ENCODE measurements at regions not wholly inside any gene's neighbourhood (a gene's known extent, or its start where the extent isn't known, plus 50 kb on each side); places are given as distances from the start of the nearest gene placed in this dataset.

DNA sequence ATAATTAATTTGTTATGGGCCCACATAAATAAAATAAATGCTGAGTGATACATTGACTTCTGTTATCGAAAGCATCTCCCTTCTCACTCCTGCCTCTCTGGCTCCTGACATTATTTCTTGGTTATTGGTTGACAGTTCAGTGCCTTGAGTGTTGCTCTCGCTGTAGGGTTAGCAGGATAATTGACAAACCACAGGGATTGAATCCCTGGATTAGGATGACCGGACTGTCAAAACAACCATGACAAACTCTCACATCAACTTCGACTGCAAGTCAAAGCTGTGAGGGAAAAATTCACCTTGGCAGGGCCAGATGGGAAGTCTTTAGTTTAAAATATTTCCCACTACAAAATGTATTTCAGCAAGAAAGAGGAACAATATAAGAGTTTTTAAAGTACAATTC lies 245.4 kb upstream of the TFAP2D start:
- Histone ChIP-seq H3K9me3 (ENCODE audit: low read depth, low read length) (peaks cover 5% of the 10 kb centered on the region), H3K4me2 (ENCODE audit: insufficient read depth, low read length) (no peak overlapping the region), H3K79me2 (ENCODE audit: insufficient read depth, low read length) (no peaks in the 10 kb centered on the region), H3K4me1 (ENCODE audit: insufficient read depth, low read length) (no peaks in the 10 kb centered on the region), H3K36me3 (ENCODE audit: insufficient read depth, low read length) (no peaks in the 10 kb centered on the region), H4K20me1 (ENCODE audit: insufficient read depth, low read length) (no peaks in the 10 kb centered on the region), H3K4me3 (ENCODE audit: insufficient read depth, low read length) (no peak overlapping the region), H3K27me3 (ENCODE audit: insufficient read depth, low read length) (no peaks in the 10 kb centered on the region), H2AFZ (ENCODE audit: low read length) (no peak overlapping the region), H3K27ac (ENCODE audit: low read depth, low read length) (no peak overlapping the region)
- TF ChIP-seq, protein P1, sequence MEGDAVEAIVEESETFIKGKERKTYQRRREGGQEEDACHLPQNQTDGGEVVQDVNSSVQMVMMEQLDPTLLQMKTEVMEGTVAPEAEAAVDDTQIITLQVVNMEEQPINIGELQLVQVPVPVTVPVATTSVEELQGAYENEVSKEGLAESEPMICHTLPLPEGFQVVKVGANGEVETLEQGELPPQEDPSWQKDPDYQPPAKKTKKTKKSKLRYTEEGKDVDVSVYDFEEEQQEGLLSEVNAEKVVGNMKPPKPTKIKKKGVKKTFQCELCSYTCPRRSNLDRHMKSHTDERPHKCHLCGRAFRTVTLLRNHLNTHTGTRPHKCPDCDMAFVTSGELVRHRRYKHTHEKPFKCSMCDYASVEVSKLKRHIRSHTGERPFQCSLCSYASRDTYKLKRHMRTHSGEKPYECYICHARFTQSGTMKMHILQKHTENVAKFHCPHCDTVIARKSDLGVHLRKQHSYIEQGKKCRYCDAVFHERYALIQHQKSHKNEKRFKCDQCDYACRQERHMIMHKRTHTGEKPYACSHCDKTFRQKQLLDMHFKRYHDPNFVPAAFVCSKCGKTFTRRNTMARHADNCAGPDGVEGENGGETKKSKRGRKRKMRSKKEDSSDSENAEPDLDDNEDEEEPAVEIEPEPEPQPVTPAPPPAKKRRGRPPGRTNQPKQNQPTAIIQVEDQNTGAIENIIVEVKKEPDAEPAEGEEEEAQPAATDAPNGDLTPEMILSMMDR (IDR thresholded peaks at IDR 0.05; ENCODE audit: extremely low read depth, low read depth, low read length) = no peak
- no peak for DNase-seq (ENCODE audit: insufficient read length, low spot score, missing footprints)

DNA sequence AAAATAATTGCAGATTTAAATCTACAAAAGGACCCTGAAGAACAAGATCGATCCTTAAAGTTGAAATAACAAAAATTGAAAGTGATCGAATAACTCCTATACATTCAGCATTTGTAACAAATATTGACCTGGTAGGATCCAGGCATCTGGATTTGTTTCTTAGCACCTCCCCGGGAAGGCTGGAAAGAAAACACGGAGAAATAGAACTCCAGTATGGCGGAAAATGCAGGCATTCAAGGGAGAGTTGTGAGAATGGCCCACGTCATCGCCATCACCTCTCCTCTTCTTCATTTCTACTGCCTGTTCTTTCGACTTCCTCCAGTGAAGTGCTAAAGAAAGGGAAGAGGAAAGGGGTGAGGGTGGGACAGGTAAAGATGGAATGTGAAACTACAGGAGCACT lies 242.3 kb upstream of the TFAP2D start:
- TF ChIP-seq, protein P1 (IDR thresholded peaks at IDR 0.05; ENCODE audit: extremely low read depth, low read depth, low read length) = no peak
- Histone ChIP-seq H3K4me3 (ENCODE audit: insufficient read depth, low read length) (no peak overlapping the region), H3K9me3 (ENCODE audit: low read depth, low read length) (peaks cover 5% of the 10 kb centered on the region), H3K27me3 (ENCODE audit: insufficient read depth, low read length) (no peaks in the 10 kb centered on the region), H3K36me3 (ENCODE audit: insufficient read depth, low read length) (no peaks in the 10 kb centered on the region), H3K4me2 (ENCODE audit: insufficient read depth, low read length) (no peak overlapping the region), H3K4me1 (ENCODE audit: insufficient read depth, low read length) (no peaks in the 10 kb centered on the region), H3K27ac (ENCODE audit: low read depth, low read length) (no peak overlapping the region), H2AFZ (ENCODE audit: low read length) (no peak overlapping the region), H4K20me1 (ENCODE audit: insufficient read depth, low read length) (no peaks in the 10 kb centered on the region), H3K79me2 (ENCODE audit: insufficient read depth, low read length) (no peaks in the 10 kb centered on the region)
- DNase-seq (ENCODE audit: insufficient read length, low spot score, missing footprints) = no peak

DNA sequence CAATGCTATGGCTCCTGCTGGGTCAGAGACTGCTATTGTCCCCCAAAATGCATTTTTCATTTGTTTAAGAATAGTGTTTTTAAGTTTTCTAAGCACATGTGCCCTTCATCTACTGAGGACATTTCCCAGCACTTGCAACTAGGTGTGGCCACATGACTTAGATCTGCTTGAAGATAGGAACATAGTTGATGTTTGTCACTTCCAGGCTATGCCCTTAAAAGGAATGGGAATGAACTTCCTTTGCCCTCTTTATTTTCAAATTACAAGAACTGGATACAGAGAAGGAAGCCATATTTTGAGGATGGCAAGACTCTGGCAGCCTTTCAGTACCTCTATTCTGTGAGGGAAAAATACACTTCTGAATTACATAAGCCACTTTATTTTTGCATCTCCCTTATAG lies 203.0 kb upstream of the TFAP2D start:
- no peak for DNase-seq (ENCODE audit: insufficient read length, low spot score, missing footprints)
- Histone ChIP-seq H2AFZ (ENCODE audit: low read length) (no peak overlapping the region), H3K4me1 (ENCODE audit: insufficient read depth, low read length) (no peaks in the 10 kb centered on the region), H3K27me3 (ENCODE audit: insufficient read depth, low read length) (no peaks in the 10 kb centered on the region), H3K4me3 (ENCODE audit: insufficient read depth, low read length) (no peak overlapping the region), H3K9me3 (ENCODE audit: low read depth, low read length) (no peaks in the 10 kb centered on the region), H3K36me3 (ENCODE audit: insufficient read depth, low read length) (no peaks in the 10 kb centered on the region), H3K27ac (ENCODE audit: low read depth, low read length) (no peak overlapping the region), H3K4me2 (ENCODE audit: insufficient read depth, low read length) (no peak overlapping the region), H3K79me2 (ENCODE audit: insufficient read depth, low read length) (no peaks in the 10 kb centered on the region), H4K20me1 (ENCODE audit: insufficient read depth, low read length) (no peaks in the 10 kb centered on the region)
- TF ChIP-seq, protein P1 (IDR thresholded peaks at IDR 0.05; ENCODE audit: extremely low read depth, low read depth, low read length) = no peak

DNA sequence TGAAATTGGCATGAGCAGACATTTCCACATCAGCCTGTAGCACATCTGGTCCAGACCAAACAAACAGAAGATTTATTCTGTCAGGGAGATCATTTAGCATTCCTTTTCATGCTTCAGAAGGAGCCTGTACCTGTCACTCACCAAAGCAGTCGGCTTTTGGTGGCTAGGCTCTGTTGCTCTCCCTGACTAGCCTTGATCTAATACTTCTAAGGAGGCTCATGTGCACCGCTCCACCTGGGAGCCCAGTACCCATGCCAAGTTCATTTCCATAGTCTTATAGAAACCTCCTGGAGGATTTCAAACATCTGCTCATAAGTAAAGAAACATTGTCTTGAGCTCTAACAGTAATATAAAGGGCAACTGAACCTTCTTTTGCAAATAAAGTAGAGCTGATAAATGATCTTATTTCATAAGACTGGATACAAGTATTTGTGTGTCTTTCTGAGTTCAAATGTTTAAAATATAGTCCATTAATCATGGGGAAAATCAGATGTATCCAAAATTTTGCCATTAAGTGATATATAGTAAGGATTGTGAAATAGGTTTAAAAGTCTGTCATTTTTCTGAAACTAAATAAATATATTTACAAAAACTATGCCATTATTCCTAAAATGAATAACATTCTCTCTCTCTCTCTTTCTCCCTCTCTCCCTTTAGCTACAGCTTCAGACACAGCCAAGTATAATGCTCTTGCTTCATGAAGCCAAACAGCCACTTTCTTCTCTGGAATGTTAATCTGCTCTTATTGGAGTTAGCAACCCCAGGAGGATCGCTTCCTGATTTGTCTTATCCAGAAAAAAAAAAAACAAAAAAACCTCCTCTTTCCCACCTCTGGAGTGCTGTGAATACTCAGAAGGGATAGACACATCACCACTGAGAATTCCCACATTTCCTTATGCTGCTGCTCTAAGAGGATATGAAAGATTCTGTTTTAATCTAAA lies 192.7 kb upstream of the TFAP2D start:
- Histone ChIP-seq H3K79me2 (ENCODE audit: insufficient read depth, low read length) (no peaks in the 10 kb centered on the region), H3K4me2 (ENCODE audit: insufficient read depth, low read length) (no peak overlapping the region), H4K20me1 (ENCODE audit: insufficient read depth, low read length) (no peaks in the 10 kb centered on the region), H3K9me3 (ENCODE audit: low read depth, low read length) (no peaks in the 10 kb centered on the region), H2AFZ (ENCODE audit: low read length) (no peak overlapping the region), H3K4me1 (ENCODE audit: insufficient read depth, low read length) (no peaks in the 10 kb centered on the region), H3K4me3 (ENCODE audit: insufficient read depth, low read length) (no peak overlapping the region), H3K27me3 (ENCODE audit: insufficient read depth, low read length) (no peaks in the 10 kb centered on the region), H3K27ac (ENCODE audit: low read depth, low read length) (no peak overlapping the region), H3K36me3 (ENCODE audit: insufficient read depth, low read length) (no peaks in the 10 kb centered on the region)
- TF ChIP-seq, protein P1 (IDR thresholded peaks at IDR 0.05; ENCODE audit: extremely low read depth, low read depth, low read length) = no peak
- no peak for DNase-seq (ENCODE audit: insufficient read length, low spot score, missing footprints)

All from osteoblast (primary cell).